ENCODE measurements at regions not wholly inside any gene's neighbourhood (a gene's known extent, or its start where the extent isn't known, plus 50 kb on each side); places are given as distances from the start of the nearest gene placed in this dataset.

DNA sequence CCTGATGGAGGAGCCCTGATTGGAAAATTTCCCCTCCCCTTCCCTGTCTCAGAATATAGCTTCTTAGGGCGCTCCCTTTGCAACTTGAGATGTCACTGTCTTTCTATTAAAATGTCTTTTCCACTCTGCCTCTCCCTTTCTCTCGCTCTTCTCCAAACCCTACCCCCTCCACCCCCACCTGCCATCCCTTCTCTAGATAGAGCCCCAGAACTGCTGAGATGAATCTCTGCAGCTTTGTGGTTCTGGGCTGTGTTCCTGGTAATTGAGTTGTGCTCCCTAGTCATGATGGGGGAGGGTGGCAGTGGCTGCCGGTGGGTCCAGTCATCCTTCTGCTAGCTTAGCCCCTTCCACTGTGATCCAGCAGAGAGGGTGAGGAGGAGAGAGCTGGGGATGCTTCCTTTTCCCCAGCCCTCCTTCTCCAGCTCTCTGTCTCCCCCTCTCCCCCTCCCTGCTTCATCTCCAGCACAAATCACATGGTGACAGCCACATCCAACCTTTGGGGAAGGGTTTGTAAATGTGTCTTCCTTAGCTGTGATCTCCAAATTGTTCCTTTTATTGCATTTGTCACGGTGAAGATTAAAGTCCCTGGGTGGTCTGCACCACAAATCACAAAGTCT lies 50.8 kb upstream of the BTRC start:
- no peaks in the 10 kb centered on the region for H3K36me3 Mint-ChIP-seq (ENCODE audit: insufficient read depth, unreplicated experiment)
- H3K27ac Mint-ChIP-seq (ENCODE audit: unreplicated experiment): no peak overlapping the region
- H3K4me1 Mint-ChIP-seq (ENCODE audit: low read depth, unreplicated experiment): peaks cover 12% of the 10 kb centered on the region
- H3K9me3 Mint-ChIP-seq (ENCODE audit: low read depth, unreplicated experiment): no peaks in the 10 kb centered on the region
- intact Hi-C loops (cut with micrococcal nuclease; ENCODE audit: unreplicated experiment): no loop called here
- peaks cover 94% of the 10 kb centered on the region for H3K27me3 Mint-ChIP-seq (ENCODE audit: unreplicated experiment)
- no peak for DNase-seq
- TF ChIP-seq, protein P1, sequence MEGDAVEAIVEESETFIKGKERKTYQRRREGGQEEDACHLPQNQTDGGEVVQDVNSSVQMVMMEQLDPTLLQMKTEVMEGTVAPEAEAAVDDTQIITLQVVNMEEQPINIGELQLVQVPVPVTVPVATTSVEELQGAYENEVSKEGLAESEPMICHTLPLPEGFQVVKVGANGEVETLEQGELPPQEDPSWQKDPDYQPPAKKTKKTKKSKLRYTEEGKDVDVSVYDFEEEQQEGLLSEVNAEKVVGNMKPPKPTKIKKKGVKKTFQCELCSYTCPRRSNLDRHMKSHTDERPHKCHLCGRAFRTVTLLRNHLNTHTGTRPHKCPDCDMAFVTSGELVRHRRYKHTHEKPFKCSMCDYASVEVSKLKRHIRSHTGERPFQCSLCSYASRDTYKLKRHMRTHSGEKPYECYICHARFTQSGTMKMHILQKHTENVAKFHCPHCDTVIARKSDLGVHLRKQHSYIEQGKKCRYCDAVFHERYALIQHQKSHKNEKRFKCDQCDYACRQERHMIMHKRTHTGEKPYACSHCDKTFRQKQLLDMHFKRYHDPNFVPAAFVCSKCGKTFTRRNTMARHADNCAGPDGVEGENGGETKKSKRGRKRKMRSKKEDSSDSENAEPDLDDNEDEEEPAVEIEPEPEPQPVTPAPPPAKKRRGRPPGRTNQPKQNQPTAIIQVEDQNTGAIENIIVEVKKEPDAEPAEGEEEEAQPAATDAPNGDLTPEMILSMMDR (IDR thresholded peaks at IDR 0.05; ENCODE audit: unreplicated experiment): no peak
- BruUV-seq (replicated peaks): no TSS peak
- no peak overlapping the region for H3K4me3 Mint-ChIP-seq (ENCODE audit: low read depth, unreplicated experiment)
- CTCF ChIA-PET: interaction anchor here (2.2 to 2.4 kb wide), 2 partner anchors 138 to 140 kb away, joined by 21 to 29 read pairs; no protein-coding TSS in a partner anchor

All from Calu3 (cell line).